MCF 10A (cell line): ENCODE measurements at regions not wholly inside any gene's neighbourhood (a gene's known extent, or its start where the extent isn't known, plus 50 kb on each side); places are given as distances from the start of the nearest gene placed in this dataset.

ENCODE experiments used
- BruUV-seq: library from RNA; stranded (reverse); fragments of 400-500 nt; replicated peaks from 2 replicates; lab custom pipeline; 2021; lab: Mats Ljungman, UMichigan
- CTCF ChIA-PET: fragments of 300-600 bp; sonication (Branson Sonifier 250); formaldehyde crosslinking; extraction: SDS; loops from one replicate; lab custom pipeline; 2021; ENCODE audit warnings: antibody characterized with exemption, inconsistent platforms; lab: Yijun Ruan, JAX
- POLR2A ChIA-PET: fragments of 300-600, 350-650 bp; sonication (Branson Sonifier 250); formaldehyde crosslinking; extraction: SDS; loops from one replicate; lab custom pipeline; 2020; ENCODE audit warnings: antibody characterized with exemption, inconsistent platforms; lab: Yijun Ruan, JAX
- DNase-seq: peaks from one replicate; pipeline ENCODE4 v3.0.0-alpha.2; 2018; ENCODE audit not compliant: unreplicated experiment
- H3K27ac Mint-ChIP-seq: one replicate; pipeline ENCODE4 v1.8.0; 2022; ENCODE audit warnings: mild to moderate bottlenecking, low read depth, mixed read lengths; ENCODE audit not compliant: unreplicated experiment
- H3K27me3 Mint-ChIP-seq: one replicate; pipeline ENCODE4 v1.8.0; 2022; ENCODE audit warnings: mixed read lengths; ENCODE audit not compliant: insufficient read depth, unreplicated experiment
- H3K36me3 Mint-ChIP-seq: one replicate; pipeline ENCODE4 v1.8.0; 2022; ENCODE audit warnings: mild to moderate bottlenecking, moderate library complexity, mixed read lengths; ENCODE audit not compliant: insufficient read depth, unreplicated experiment
- H3K4me1 Mint-ChIP-seq: one replicate; pipeline ENCODE4 v1.8.0; 2022; ENCODE audit warnings: mixed read lengths; ENCODE audit not compliant: insufficient read depth, unreplicated experiment
- H3K4me3 Mint-ChIP-seq: one replicate; pipeline ENCODE4 v1.8.0; 2022; ENCODE audit warnings: mild to moderate bottlenecking, moderate library complexity, mixed read lengths; ENCODE audit not compliant: unreplicated experiment
- H3K9me3 Mint-ChIP-seq: one replicate; pipeline ENCODE4 v1.8.0; 2022; ENCODE audit warnings: mixed read lengths; ENCODE audit not compliant: unreplicated experiment
- intact Hi-C: fragments of 100-400 bp; cut with micrococcal nuclease; formaldehyde crosslinking; loops from 2 replicates; pipeline ENCODE4 v1.14.1; 2022
- TF ChIP-seq, protein P1 (sequence below): fragments of 200-600 bp; IDR thresholded peaks from one replicate; pipeline ENCODE4 v1.8.0; 2022; ENCODE audit warnings: antibody characterized with exemption, mild to moderate bottlenecking; ENCODE audit not compliant: unreplicated experiment

GRCh38 chr11:44675906-44676305, 50.9 kb upstream of the TSPAN18 start:
- TF ChIP-seq, protein P1, sequence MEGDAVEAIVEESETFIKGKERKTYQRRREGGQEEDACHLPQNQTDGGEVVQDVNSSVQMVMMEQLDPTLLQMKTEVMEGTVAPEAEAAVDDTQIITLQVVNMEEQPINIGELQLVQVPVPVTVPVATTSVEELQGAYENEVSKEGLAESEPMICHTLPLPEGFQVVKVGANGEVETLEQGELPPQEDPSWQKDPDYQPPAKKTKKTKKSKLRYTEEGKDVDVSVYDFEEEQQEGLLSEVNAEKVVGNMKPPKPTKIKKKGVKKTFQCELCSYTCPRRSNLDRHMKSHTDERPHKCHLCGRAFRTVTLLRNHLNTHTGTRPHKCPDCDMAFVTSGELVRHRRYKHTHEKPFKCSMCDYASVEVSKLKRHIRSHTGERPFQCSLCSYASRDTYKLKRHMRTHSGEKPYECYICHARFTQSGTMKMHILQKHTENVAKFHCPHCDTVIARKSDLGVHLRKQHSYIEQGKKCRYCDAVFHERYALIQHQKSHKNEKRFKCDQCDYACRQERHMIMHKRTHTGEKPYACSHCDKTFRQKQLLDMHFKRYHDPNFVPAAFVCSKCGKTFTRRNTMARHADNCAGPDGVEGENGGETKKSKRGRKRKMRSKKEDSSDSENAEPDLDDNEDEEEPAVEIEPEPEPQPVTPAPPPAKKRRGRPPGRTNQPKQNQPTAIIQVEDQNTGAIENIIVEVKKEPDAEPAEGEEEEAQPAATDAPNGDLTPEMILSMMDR: no peak
- H3K27me3 Mint-ChIP-seq: no peaks in the 10 kb centered on the region
- H3K9me3 Mint-ChIP-seq: no peaks in the 10 kb centered on the region
- intact Hi-C loops: no loop called here
- DNase-seq: no peak
- BruUV-seq: no TSS peak
- no peaks in the 10 kb centered on the region for H3K36me3 Mint-ChIP-seq
- H3K27ac Mint-ChIP-seq: no peak overlapping the region
- H3K4me1 Mint-ChIP-seq: peaks cover 1% of the 10 kb centered on the region
- no peak overlapping the region for H3K4me3 Mint-ChIP-seq
- POLR2A ChIA-PET: no interaction called here
- CTCF ChIA-PET: no interaction called here
